Epithelial cell of proximal tubule (primary cell): ENCODE measurements at regions not wholly inside any gene's neighbourhood (a gene's known extent, or its start where the extent isn't known, plus 50 kb on each side); places are given as distances from the start of the nearest gene placed in this dataset.

Experiments
- DNase-seq: peaks from one replicate; pipeline ENCODE4 v3.0.0-alpha.2; 2011; ENCODE audit warnings: low read depth
- H3K4me3 ChIP-seq: 2 replicates; pipeline ENCODE4 v1.5.1; 2011; ENCODE audit warnings: low read depth, mild to moderate bottlenecking, low read length
- CTCF ChIP-seq: conservative IDR thresholded peaks from 2 replicates; pipeline ENCODE4 v1.5.1; 2012; ENCODE audit warnings: low read depth, mild to moderate bottlenecking, low read length

GRCh38 chr2:13180729-13181128 is 464.0 kb downstream of the TRIB2 start:
- DNase-seq, result no peak
- no peak for TF ChIP-seq CTCF
- H3K4me3 ChIP-seq, result no peak overlapping the region

- DNase-seq, result no peak
- no peak for TF ChIP-seq CTCF
- no peak overlapping the region for H3K4me3 ChIP-seq
Measured at GRCh38 chr2:13193075-13193474, 476.3 kb downstream of the TRIB2 start.

GRCh38 chr2:13193900-13194299 is 477.2 kb downstream of the TRIB2 start:
- no peak overlapping the region for H3K4me3 ChIP-seq
- TF ChIP-seq CTCF, result peak; percentile 68
- DNase-seq, result no peak

GRCh38 chr2:13195270-13195669 is 478.5 kb downstream of the TRIB2 start:
- no peak for DNase-seq
- no peak overlapping the region for H3K4me3 ChIP-seq
- no peak for TF ChIP-seq CTCF

- no peak for DNase-seq
- TF ChIP-seq CTCF, result no peak
- no peak overlapping the region for H3K4me3 ChIP-seq
Measured at GRCh38 chr2:13197248-13197647, 480.5 kb downstream of the TRIB2 start.

DNA sequence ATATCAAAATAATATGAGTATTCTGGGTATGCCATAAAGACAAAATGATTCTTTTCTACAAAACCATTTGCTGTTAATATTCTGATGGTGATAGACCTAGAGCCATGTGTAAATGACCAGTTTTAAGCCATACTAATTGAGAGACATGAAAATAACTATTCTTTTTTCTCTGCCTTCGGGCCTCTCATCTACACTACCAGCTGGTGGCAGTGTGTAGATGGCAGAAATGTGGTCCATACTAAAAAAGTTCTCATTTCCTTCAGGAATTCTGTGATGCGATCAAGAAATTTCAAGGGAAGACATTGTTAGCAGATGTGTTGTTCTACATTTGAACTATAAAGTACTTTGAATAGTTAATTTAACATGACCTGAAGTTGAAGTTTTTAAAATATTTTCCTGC is 485.2 kb downstream of the TRIB2 start:
- TF ChIP-seq CTCF, result peak; percentile 69
- no peak overlapping the region for H3K4me3 ChIP-seq
- DNase-seq, result no peak

GRCh38 chr2:13212115-13212514 is 495.4 kb downstream of the TRIB2 start:
- TF ChIP-seq CTCF, result no peak
- no peak overlapping the region for H3K4me3 ChIP-seq
- no peak for DNase-seq
